AG20443 (cell line): ENCODE measurements at regions not wholly inside any gene's neighbourhood (a gene's known extent, or its start where the extent isn't known, plus 50 kb on each side); places are given as distances from the start of the nearest gene placed in this dataset.
"Not testable (repeated sequence)": the region's sequence is repeated elsewhere in the genome, so short reads cannot be mapped to it uniquely, and the experiment has no call there.

Experiments
- DNase-seq: peaks from one replicate; pipeline ENCODE4 v3.0.0; 2012; ENCODE audit warnings: low spot score, mixed read lengths

DNA sequence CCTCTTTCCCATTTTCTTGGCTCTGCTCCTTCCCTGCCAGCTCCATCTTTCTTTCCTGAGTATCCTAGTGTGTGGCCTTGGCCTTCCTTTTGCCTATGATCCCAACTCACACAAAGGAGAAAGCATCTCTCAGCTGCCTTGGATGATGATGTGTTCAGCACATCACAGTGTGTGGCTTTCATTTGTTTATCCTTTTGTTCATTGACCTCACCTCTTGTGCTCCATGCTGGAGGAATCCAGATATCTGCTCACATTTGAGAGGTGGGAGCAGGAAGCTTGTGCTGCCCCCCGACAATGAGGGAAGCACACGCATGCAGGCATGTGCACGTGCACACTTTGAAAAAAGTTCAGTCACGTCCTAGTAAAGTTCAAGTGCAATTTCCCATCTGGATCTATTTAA is 131.0 kb downstream of the SMIM20 start:
- no peak for DNase-seq

GRCh38 chr4:26047795-26048194 is 133.8 kb downstream of the SMIM20 start:
- DNase-seq, result no peak

DNA sequence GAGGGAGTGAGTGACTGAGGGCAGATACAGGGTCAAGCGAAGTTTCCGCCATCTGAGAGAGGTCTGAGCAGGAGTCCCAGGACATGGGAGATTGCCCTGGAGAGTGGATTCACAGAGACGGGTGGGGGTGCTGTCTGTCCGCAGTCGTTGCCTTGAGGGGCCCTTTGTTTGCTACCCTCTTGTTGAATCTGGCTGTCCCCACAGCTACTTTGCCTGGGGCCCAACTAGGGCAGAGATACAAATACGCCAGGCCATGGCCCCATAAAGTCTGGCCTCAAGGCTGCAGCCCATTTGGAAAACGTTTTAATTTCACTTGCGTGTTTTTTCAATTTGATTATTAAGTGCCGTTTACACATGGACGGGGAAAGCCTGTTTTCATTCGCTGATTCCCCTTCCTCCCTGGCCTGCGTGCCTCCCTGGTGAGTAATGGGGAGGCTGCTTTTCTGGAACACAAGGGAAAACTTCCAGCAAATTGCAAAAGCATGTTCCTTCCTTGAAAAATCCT is 134.4 kb downstream of the SMIM20 start:
- DNase-seq, result peak; percentile 94

GRCh38 chr4:26048950-26049349 is 134.9 kb downstream of the SMIM20 start:
- peak; percentile 60 for DNase-seq

- DNase-seq, result peak; percentile 23
These were observed 135.4 kb downstream of the SMIM20 start for GRCh38 chr4:26049447-26049846.

DNA sequence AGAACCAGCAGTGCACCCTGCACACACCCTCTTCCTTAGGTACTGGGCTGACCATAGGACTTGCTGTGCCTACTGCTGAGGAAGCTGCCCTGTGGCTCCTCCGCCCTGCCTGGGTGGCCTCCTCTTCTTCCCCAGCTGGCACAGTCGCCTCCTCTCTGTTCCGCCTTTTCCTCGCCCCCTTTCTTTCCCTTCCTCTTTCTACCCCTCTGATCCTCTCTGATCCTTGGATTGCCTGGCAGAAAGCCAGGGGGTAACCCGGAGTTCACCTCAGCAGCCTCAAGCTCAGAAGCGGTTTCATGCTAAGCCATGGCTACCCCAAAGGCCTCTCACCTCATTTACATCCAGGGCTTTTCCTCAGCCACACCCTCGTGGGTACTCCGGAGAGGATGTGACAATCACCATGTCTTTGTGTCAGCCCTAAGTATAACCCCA is 136.2 kb downstream of the SMIM20 start:
- DNase-seq, result no peak

DNA sequence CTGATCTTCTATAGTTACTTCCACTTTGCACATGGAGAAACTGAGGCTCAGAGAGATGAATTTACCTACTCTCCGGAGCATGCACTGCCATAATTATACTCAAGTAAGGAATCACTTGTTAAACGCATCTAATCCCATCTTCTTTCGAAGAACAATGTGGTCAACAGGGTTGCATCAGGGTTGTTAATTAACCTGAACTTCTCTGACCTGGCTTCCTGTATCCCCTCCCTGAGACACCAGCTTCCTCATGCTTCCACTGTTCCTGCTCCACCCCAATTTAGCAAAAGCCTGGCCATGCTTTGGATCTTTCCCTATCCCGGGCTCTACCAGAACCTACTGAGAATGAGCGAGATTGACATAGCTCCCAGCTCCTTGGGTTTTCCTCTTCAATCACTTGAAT is 136.7 kb downstream of the SMIM20 start:
- DNase-seq, result no peak

DNA sequence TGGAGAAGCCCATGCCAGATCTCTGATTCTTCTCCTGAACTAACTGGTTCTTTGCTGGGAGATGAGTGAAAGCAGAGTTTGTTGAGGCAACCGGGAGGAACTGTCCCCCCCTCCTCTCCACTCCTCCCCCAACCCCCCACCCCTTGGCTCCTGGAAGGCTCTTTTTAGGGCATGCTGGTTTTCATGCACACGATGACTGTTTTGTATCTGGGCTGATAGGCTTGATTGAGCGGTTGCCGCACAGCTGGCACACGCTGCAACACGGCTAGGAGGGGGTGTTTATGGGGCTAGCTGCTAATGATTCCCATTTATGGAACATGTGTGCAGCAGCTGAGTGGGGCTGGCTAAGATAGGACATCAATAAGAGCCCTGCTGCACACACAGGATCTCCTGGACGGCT is 137.2 kb downstream of the SMIM20 start:
- no peak for DNase-seq

DNA sequence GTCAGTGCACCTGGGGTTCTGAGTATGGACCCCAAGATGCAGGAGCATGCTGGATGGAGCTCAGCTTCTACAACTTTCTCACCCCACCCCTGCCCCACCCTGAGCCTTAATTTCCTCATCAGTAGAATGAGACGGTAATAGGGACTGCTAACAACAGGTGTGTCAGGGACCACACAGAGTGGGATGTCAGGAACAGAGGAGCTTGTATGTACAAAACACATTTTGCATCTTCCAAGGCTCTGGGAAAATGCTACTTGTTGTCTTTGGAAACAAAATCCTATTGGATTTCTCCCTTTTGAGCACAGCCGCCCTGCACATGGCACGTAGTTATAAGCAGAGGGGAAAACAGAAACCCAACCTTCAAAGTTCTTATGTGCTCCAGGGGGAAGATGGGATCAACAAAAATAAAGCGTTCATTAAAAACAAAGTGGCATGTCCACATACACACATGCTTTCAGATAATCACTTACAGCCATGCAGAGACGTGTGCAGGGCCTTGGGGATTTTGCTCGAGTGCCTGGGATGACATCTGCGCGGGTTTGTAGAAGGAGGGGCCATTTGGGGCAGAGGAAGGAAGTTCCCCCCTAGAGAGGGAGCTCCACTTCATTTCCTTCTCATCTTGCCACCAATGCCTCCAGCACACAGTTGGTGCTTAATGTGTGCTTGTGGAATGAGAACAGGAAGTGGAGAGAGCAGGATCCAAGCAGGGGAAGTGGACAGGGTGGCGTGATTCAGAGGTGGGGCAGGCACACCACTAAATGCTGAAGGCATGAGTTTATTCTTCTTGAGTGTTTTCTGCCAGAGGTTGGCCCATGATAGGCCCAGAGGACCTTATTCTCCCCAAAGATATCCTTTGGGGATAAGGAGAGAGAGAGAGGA is 138.9 kb downstream of the SMIM20 start:
- no peak for DNase-seq

DNA sequence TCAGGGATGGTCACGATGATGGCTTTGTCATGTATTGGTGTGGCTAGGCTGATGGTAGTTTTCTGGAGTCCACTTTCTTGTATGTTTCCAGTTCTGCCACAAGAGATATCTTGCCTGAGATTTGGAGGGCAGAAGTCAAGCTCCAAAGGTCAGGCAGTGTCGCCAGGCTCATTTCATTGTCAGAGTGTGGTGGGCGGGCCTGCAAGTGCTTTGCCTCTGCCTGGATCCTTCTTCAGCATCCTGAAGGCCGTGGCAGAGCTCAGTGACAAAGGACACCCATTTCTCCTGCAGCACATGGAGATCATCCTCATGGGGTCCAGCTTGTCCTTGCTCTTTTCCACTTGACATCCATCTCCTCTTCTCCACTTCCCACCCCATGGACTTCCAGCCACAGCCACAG is 139.7 kb downstream of the SMIM20 start:
- no peak for DNase-seq

DNA sequence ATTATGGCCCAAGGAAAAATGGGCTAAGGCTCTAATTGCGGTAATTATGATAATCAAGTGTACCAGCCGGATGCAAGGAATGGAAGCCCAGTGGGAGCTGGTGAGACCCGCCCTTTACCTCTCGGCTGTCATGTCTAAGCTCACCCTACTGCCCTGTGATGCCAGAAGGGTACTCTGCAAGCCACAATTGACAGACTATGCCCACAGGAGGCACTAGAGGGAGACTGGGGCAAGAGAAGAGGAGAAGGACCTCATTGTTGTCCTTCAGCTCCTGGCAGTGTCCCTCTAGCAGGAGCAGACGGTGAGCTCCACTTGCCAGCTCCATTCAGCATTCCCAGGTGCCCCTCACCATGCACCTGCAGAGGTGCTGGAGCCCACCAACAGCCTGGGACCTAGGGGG is 141.8 kb downstream of the SMIM20 start:
- DNase-seq, result no peak

DNA sequence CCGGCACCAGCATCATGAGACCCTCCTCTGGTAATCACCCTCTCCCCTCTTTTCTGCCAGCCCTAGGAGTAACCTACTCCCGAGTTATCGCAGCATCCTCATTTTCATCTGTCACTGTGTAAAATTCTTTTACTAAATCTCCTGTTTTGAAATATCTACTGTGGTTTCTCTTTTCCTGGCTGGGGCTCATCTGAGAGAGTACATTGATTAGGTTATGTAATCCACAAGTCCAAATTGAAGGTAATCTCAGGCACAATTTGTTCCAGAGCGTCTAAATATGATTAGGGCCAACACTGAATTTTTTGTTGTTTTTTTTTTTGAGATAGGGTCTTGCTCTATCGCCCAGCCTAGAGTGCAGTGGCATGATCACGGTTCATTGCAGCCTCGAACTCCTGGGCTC is 142.4 kb downstream of the SMIM20 start:
- no peak for DNase-seq

DNA sequence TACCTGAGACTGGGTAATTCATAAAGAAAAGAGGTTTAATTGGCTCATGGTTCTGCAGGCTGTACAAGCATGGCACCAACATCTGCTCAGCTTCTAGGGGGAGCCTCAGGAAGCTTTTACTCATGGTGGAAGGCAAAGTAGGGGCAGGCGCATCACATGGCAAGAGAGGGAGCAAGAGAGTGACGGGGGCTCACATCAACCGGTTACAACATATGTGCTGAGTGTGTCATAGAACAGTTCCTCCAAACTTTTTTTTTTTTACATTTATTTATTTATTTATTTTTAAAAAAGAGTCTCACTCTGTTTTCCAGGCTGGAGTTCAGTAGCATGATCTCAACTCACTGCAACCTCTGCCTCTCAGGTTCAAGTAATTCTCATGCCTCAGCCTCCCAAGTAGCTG is 143.8 kb downstream of the SMIM20 start:
- not testable (repeated sequence) for DNase-seq

DNA sequence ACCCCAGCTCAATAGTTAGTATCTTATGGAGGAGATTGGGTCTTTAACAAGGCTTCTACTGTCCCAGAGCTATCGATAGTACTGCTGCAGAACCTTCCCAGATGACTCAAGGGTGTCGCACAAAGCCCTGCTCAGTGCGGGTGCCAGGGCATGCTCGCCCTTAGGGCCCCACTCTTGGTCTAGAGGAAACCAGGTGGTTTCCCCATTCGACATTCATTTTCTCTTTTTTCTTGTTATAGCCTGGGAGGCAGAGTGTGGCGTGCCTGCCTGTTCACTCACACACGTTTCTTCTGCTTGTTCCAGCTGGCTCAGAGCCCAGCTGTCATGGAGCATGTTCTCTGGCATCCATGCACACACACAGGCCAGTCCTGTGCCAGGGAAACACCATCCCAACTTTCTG is 144.5 kb downstream of the SMIM20 start:
- no peak for DNase-seq

GRCh38 chr4:26059391-26060154 is 145.6 kb downstream of the SMIM20 start:
- DNase-seq, result no peak

GRCh38 chr4:26060286-26060685 is 146.3 kb downstream of the SMIM20 start:
- no peak for DNase-seq

DNA sequence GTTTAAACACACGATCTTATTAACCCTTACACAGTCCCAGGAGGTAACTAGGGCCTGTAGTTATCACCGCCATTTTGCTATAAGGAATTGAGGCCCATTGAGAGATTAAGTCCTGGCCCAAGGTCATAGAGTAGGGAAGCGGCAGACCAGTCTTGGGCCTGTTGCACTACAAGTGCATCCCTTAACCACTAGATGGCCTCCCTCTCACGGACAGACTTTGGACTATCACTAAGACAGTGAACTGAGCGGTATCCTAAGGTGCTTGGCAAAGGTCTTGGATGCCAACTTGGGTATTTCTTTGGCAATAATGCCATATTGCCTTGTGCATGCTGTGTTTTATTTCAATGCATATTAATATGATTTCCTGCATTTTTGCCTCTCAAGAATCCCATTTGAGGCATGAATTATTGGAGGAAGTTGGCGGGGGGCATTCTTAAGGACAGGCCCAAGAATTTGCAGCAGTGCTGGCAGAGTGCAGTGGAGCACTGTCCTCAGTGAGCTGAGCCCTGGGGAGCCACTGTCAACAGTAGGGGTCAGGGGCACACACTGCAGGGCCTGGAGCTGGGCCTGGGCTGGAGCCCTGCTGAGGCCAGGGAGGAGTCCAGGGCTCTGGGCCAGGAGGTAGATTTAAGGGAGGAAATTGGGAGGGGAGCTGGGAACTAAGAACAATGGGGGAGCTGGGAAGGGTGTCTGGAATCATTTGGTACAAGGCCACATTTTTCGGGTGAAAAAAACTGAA is 147.4 kb downstream of the SMIM20 start:
- peak; percentile 38 for DNase-seq

DNA sequence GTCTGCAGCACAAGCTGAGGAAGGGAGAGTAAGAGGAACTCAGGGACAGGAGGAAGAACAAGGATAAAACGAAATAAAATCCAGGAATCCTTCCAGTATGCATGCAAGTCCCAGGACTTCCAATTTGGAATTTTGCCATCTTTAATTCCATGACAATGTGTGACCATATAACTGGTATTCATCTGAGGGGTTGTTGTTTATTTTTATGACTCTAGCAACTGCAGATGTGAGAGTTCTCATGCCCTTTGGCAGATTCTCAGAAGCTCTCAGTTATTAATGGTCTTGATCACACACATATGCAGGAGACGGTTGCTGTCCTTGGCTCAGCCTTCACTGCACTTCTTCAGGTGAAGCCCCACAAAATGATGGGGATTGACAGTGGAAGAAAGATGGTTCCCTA is 148.2 kb downstream of the SMIM20 start:
- peak; percentile 43 for DNase-seq

DNA sequence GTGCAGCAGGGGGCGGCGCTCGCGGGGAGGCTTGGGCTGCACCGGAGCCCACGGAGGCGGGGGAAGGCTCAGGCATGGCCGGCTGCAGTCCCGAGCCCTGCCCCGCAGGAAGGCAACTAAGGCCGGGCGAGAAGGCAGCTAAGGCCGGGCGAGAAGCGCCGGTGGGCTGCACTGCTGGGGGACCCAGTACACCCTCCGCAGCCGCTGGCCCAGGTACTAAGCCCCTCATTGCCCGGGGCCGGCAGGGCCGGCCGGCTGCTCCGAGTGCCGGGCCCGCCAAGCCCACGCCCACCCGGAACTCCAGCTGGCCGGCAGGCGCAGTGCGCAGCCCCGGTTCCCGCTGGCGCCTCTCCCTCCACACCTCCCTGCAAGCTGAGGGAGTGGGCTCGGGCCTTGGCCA is 150.0 kb downstream of the SMIM20 start:
- DNase-seq, result not testable (repeated sequence)

DNA sequence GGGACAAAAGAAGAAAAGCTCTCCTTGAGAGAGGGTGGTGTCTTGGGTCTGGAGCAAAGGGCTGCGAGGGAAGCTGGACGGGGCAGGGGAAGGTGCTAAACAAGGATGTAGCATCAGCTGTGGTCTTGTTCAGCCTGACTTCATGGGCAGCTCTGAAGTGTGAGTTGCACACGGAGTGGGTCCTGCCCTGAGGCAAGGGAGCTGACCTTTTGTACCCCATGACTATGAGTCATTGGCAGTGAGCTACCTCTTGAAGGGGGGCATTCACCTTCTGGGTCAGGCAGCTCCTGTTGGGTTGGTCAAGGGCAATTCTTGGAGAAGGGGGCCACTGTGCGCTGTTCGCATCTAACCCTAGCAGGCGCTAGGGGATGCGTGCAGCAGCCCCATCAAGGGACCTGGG is 151.8 kb downstream of the SMIM20 start:
- no peak for DNase-seq

DNA sequence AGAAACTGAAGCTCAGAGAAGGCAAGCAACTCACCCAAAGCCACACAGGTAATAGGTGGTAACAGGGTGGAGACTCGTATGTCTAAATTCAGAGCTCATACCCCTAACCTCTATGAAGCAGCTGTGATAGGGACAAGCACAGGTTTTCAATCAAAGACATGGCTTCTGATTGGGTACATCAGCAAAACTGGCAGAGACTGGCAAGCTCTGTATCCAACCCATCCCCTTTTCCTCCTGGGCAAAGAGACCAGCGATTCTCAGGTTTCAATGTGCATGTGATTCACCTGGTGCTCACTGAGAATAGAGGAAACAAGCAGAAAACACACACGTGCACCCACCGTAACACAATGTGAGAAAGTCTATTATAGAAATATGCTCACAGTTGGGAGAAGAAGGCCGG is 153.0 kb downstream of the SMIM20 start:
- no peak for DNase-seq

DNA sequence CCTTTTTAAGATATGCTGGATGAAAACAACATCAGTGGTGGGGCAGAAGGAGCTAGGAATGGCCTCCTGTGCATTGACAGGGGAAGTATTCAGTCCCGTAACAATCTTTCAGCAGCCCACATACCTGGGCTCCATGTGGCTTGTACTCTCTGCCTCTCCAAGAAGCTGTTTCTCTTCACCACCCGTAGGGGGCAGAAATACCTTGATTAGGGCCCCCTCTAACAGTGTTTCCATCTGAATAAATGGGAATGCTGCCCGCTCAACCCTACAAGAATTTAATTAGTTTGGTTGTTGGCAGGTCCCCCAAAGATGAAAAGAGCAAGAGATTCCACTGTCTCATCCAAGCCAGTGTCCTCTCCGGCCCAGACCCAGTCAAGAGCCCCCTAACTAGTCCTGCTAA is 155.2 kb downstream of the SMIM20 start:
- DNase-seq, result no peak
